GM18505 (cell line): ENCODE measurements at regions not wholly inside any gene's neighbourhood (a gene's known extent, or its start where the extent isn't known, plus 50 kb on each side); places are given as distances from the start of the nearest gene placed in this dataset.

Experiments
- ATAC-seq: cut with Tn5 transposase; IDR thresholded peaks from one replicate; pipeline ENCODE4 v1.9.1; 2021; ENCODE audit not compliant: unreplicated experiment
- POLR2A ChIP-seq: IDR thresholded peaks from 4 replicates; pipeline ENCODE4 v1.6.1; 2011; ENCODE audit warnings: borderline replicate concordance; ENCODE audit not compliant: insufficient read depth, insufficient read length; ENCODE audit errors: extremely low read depth

DNA sequence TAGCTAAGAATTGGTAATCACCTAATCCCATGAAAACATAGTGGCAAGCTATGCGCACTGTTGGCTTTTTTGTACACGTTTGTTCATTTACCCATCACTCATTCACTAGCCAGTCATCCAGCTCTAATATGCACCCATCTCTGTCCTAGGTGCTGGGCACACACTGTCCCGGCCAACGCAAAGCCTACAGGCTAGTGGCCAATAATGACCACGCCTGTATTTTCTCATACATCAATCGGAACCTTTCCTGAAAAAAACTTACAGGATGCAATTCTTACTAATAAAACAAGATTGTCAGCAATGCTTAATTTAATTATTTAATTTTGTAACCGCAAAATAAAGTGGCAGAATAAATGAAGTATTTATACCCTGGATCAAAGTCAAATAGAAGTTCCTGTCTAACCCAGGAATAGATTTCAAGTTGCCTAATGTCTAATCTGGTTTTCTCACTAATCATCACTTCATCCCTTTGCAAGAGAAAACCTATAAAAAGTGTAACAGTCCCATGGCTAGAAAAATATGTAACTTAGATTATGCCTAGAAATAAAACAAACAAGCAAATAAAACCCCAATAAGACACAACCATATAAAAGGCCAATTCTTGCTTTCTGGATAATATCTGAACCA, 143.3 kb upstream of the BLID start:
- no peak for TF ChIP-seq POLR2A
- ATAC-seq, result no peak

DNA sequence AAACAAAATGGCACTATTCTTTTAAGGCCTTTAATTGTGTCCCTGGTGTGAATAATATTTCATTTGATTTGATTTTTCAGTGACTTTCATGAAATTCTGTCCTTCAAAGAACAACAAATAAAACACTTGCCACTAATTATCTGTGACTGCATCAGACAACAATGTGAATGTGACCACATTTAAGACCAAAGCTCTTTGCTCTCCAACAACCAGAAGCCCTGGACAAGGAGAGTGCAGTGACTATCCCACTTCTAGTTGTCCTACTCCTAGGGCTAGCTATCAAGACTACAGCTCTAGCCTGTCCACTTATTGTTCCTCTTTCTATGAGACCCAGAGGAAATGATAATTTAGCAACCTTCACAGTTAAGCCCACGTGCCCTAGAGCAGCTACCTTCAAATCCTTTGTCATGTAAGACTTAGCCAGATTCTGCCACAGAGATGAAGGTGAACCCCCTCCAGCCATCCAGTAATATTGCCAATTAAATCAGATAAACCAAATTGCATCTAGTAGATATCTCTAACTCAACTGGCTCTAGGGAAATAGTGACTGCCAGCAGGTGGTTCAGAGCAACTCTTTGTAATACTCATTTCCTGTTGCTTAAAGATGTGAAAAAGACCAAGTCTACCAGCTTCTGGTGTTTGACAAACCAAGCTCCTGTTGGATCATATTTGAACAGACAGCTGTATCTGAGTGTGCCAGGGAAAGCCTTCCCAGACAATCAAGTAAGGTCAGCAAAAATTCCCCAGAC, 142.6 kb upstream of the BLID start:
- no peak for TF ChIP-seq POLR2A

DNA sequence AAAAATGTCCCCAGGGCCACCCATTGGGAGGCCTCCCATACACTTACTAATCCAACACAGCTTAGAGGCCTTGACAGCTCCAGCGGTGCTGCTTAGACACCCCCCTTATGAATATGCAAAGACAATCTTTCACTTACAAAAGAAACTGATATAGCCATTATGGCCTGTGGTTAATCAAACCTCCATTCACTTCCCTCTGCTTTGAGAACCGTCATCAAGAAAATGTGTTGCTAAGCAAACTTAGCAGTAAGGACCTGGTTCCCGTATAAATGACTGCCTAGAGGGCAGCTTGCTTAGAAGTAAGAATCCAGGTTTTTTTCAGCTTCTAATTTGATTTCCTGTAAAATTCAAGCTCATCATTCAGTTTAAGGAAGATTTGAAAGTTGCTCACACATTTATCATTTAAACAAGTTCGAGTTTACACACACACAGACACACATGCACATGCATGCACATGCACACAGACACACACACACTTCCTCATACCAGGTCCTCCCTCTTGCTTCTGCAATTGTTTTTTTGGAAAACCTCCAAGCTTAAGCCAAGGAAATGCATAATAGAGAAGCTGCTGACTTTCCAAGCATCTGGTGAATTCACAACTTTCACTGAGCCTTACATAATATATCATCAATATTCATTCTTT, 137.7 kb upstream of the BLID start:
- ATAC-seq, result no peak

More for the DNA sequence above, 142.6 kb upstream of the BLID start:
- ATAC-seq, result no peak

DNA sequence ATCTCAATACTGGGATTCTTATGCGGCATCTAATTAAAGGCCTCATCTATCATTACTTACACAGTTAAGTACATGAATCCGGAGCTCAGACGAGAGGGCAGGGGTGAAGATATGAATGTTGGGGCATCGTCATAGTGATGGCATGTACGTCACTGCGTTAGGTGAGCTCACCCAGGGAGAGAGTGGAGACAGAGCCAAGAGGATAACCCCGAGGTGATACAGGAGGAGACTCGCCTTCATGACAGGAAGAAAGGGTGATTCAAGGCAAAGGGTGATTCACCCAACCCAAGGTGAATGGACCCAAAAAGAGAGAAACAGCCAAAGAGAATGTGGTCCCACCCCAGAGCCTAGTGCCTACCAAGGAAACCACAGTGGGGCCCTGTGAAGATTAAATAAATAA, 132.9 kb upstream of the BLID start:
- no peak for TF ChIP-seq POLR2A
- ATAC-seq, result no peak

More for the DNA sequence above, 137.7 kb upstream of the BLID start:
- TF ChIP-seq POLR2A, result no peak

DNA sequence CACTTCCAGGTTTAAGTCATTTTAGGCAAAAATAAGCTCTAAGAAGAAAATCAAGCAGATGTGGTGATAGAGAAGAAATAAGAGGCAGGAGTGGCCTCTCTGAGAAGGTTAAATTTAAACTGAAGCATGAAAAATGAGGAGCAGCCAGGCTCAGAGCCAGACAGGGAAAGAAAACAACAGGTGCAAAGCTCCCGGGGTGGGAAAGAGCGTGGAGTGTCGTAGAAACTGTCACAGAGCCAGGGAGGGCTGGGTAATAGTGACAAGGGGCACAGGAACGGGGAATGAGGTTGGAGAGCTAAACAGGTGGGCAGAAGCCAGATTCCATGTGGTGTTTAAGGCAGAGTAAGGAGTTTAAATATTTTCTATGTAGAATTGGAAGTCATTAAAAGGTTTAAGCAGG, 132.1 kb upstream of the BLID start:
- ATAC-seq, result no peak
- TF ChIP-seq POLR2A, result no peak

DNA sequence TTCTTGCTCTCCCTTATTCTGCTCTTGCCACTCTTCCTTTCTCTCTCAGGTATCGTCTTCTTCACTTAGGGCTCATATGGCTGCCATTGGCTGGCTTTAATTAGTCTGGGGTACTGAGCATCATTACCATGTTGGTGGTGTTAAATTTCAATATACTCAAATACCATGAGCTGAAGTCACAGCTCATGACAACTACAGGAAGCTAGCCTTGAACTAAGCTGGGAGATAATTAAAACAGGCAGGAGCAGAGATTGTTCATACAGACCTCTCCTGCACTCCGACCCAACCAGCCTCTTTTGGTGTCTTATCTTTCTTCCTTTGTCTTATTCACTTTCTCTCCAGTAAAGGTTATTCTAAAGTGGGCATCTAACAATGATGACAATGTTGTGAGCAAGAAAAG, 130.9 kb upstream of the BLID start:
- no peak for ATAC-seq
- no peak for TF ChIP-seq POLR2A

DNA sequence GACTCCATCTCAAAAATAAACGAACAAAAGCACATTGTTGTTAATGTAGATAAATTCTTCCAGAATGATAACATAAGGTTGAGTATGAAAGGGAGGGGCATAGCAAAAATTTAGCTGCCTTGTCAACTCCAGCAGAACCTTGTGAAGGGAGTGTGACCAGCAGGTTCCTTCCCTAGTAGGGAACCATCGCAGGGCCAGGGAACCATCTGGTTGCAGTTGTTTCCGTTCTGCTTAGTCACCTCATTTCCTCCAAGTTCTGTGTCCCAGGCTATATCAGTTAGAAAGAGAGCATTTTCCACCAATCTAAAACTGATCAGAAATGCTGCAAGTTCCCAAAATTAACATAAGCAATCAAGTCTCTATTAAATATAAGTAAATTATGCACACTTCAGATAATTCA, 126.7 kb upstream of the BLID start:
- ATAC-seq, result no peak
- no peak for TF ChIP-seq POLR2A

DNA sequence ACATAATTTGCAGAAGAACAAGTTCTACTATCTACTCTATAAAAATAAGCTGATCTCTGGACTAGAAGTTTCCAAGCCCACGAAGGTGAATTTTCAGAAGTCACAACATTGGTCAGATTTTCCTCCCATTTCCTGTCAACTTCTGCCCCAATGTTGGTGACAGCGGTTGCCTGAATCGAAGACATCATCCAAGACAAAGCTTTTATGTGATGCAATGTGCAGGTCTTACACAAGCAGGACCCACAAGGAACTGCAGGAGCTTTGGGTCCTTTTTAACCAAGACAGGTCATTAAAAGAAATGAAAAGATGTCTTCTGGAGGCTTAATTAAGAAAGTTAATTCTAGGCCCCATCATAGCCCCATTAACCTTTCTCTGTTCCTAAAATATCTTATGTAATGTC, 125.6 kb upstream of the BLID start:
- TF ChIP-seq POLR2A, result no peak
- ATAC-seq, result no peak

DNA sequence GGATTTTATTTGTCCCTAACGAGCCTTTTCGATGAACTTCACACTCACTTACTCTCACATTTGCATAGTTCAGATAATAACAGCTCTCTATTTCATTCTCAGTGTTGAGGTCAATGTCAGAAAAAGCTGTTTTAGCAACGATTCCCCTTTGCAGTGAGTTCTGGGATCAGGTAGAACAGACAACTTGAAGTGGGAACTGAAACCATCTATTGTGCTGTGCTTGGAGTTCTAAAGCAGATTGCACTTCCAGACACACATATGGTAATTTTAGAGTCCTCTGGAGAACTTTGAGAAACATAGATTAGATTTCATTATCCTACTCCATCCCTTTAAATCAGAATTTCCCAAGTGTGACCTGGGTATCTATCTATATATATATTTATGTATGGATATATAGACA, 124.6 kb upstream of the BLID start:
- no peak for ATAC-seq

DNA sequence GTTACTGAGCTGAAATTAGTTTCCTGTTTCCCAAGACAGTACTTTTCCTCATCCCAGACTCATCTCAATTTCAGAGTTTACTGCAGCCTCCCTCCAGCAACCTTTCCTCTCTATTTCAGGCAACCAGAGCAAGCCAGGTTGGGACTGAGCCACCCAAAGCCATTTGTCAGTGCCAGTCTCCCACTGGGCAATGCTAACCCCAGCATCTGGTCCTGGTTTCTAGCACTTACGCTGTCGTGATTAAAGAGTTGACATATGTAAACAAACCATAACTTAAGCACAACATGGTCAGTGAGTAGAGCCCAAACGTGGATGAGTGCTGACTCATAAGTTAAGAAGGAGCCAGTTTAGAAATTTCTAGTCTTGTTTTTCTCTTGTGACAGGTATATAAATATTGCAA, 119.6 kb upstream of the BLID start:
- ATAC-seq, result no peak
- TF ChIP-seq POLR2A, result no peak

More for the DNA sequence above, 124.6 kb upstream of the BLID start:
- no peak for TF ChIP-seq POLR2A

DNA sequence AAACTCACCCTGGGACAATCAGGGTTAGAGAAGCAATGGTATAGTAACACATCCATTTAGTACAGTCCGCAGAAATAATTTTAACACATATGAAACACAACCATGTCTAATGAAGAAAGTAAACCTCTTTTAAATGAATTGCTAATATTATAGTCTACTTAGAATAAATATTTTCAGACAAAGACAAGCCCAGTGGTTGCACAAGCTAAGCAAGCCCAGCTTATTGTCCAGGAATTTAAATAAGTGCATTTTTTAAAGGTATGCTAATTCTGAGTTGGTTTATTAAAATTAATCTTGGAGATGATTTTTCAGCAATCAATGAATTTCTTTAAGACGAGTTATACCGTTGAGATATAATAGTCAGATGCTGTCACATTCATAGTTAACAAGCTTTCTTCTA, 118.8 kb upstream of the BLID start:
- no peak for TF ChIP-seq POLR2A
- no peak for ATAC-seq

DNA sequence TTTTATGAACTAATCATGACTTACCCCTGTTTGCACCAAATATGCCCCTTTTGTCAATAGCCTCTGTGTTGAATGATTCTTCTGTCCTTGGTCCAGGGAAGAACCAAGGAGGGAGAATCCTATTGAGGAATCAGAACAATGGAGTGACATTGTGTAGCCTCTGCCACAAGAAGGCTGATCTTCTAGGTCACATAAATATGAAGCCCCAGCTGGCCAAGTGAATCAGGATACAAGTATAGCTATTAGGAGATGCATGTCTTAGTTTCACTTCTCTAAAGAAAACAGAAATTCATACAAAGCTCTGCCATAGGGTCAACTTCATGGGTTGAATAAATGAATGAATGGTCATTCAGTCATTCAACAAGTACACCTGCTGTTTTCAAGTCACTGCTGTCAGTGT, 118.2 kb upstream of the BLID start:
- TF ChIP-seq POLR2A, result no peak
- ATAC-seq, result no peak

DNA sequence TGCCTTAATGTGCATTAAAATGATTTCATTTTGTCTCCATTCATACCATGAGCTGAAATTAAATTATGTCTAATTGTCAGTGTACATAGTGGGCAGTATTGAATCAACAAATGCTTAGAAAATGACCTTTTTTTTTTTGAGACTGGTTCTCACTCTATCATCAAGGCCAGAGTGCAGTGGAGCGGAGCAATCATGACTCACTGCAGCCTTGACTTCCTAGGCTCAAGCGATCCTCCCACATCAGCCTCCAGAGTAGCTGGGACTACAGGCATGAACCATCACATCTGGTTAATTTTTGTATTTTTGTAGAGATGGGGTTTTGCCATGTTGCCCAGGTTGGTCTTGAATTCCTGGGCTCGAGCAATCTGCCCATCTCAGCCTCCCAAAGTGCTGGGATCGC, 117.0 kb upstream of the BLID start:
- no peak for ATAC-seq
- TF ChIP-seq POLR2A, result no peak

DNA sequence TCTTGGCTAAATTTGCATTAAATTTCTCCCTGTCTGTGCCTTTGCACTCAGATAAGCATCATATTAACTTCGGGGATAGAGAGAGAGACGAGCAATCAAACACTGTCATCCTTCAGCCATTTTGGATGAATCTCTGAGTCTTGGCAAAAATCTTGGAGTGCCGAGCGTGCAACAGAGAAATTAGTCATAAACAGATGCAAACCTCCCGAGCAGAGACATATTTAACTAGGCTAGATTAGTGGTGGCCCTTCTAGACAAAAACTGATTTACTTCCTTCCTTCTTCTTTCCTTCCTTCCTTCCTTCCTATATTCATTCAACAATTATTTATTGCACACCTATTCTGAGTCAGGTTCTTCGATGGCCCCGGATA, 114.4 kb upstream of the BLID start:
- TF ChIP-seq POLR2A, result no peak
- ATAC-seq, result no peak
